H1 (cell line): ENCODE measurements at regions not wholly inside any gene's neighbourhood (a gene's known extent, or its start where the extent isn't known, plus 50 kb on each side); places are given as distances from the start of the nearest gene placed in this dataset.

ENCODE experiments used
- CTCF ChIA-PET: fragments of 300-600 bp; sonication (Branson Sonifier 250); formaldehyde crosslinking; loops from one replicate; lab custom pipeline; 2021; ENCODE audit not compliant: partially characterized antibody; lab: Charles Lee
- POLR2A ChIA-PET: fragments of 300-600 bp; sonication (Branson Sonifier 250); formaldehyde crosslinking; loops from one replicate; lab custom pipeline; 2021; ENCODE audit warnings: inconsistent platforms; ENCODE audit not compliant: partially characterized antibody; lab: Charles Lee
- DNase-seq, 2 experiments: peaks; one replicate each; pipeline versions ENCODE4 v3.0.0 to v3.0.0-alpha.2; 2010 to 2022; ENCODE audit warnings: low spot score in 2 of 2, low read depth in 1 of 2, mixed read lengths in 1 of 2
- FAIRE-seq: peaks from 2 replicates; lab custom pipeline; 2011; peaks lifted over from hg19 to GRCh38; lab: Jason Lieb, UNC
- H2AFZ ChIP-seq: 2 replicates; pipeline ENCODE4 v1.8.1; 2012; ENCODE audit warnings: low read length, inconsistent platforms
- H2AK5ac ChIP-seq: 2 replicates; pipeline ENCODE4 v1.6.1; 2013; ENCODE audit warnings: low read depth, low read length
- H2BK120ac ChIP-seq: replicated peaks from 2 replicates; pipeline ENCODE3; 2013; ENCODE audit warnings: low read depth, low read length, inconsistent platforms
- H2BK12ac ChIP-seq: 2 replicates; pipeline ENCODE4 v1.6.1; 2013; ENCODE audit warnings: low read depth, low read length
- H2BK15ac ChIP-seq: 2 replicates; pipeline ENCODE4 v1.6.1; 2013; ENCODE audit warnings: low read length
- H2BK20ac ChIP-seq: 2 replicates; pipeline ENCODE4 v1.6.1; 2013; ENCODE audit warnings: low read length
- H2BK5ac ChIP-seq: 2 replicates; pipeline ENCODE4 v1.6.1; 2013; ENCODE audit warnings: low read depth, low read length
- H3K14ac ChIP-seq: 2 replicates; pipeline ENCODE4 v1.6.1; 2013; ENCODE audit warnings: inconsistent platforms; ENCODE audit not compliant: insufficient read length
- H3K18ac ChIP-seq: 2 replicates; pipeline ENCODE4 v1.6.1; 2013; ENCODE audit warnings: low read length; ENCODE audit errors: extremely low read depth
- H3K23ac ChIP-seq: 2 replicates; pipeline ENCODE4 v1.6.1; 2013; ENCODE audit warnings: inconsistent platforms; ENCODE audit not compliant: insufficient read length
- H3K23me2 ChIP-seq: 2 replicates; pipeline ENCODE4 v1.6.1; 2013; ENCODE audit warnings: low read depth, low read length
- H3K27ac ChIP-seq: 2 replicates; pipeline ENCODE4 v1.6.1; 2011; ENCODE audit warnings: low read depth, low read length, inconsistent platforms
- H3K27me3 ChIP-seq, 4 experiments: replicated peaks in 1 of 4; 1 replicate in 1 of 4; 2 replicates in 3 of 4; pipeline versions ENCODE4 v1.6.1 to v1.8.1; 2011 to 2013; ENCODE audit warnings: low read length in 3 of 4, mild to moderate bottlenecking in 3 of 4, inconsistent platforms in 2 of 4, mixed read lengths in 2 of 4, moderate library complexity in 1 of 4; ENCODE audit not compliant: control insufficient read depth in 3 of 4, insufficient read depth in 3 of 4; ENCODE audit errors: extremely low read depth in 1 of 4
- H3K36me3 ChIP-seq, 4 experiments: 2 replicates each; pipeline versions ENCODE4 v1.6.1 to v1.8.1; 2011 to 2013; ENCODE audit warnings: mild to moderate bottlenecking in 4 of 4, low read length in 3 of 4, moderate library complexity in 2 of 4, control low read depth in 1 of 4, inconsistent platforms in 1 of 4; ENCODE audit not compliant: insufficient read depth in 4 of 4, control insufficient read depth in 2 of 4
- H3K4ac ChIP-seq: replicated peaks from 2 replicates; pipeline ENCODE3; 2013; ENCODE audit warnings: low read length, low read depth, mixed read lengths, inconsistent platforms; ENCODE audit not compliant: insufficient read length
- H3K4me1 ChIP-seq, 4 experiments: replicated peaks in 1 of 4; 1 replicate in 1 of 4; 2 replicates in 3 of 4; pipeline versions ENCODE4 v1.6.1 to v1.8.1; 2011 to 2013; ENCODE audit warnings: low read length in 3 of 4, inconsistent platforms in 2 of 4, mixed read lengths in 1 of 4; ENCODE audit not compliant: insufficient read depth in 4 of 4, control insufficient read depth in 3 of 4
- H3K4me2 ChIP-seq, 2 experiments: 2 replicates each; pipeline versions ENCODE4 v1.6.1 to v1.8.1; 2011 to 2013; ENCODE audit warnings: low read depth in 2 of 2, low read length in 2 of 2, control low read depth in 1 of 2, inconsistent platforms in 1 of 2, mild to moderate bottlenecking in 1 of 2; ENCODE audit not compliant: insufficient read depth in 1 of 2
- H3K4me3 ChIP-seq, 4 experiments: fragments of 200-600, 300-600 bp in 1 of 4; sonication (generic), shearing (Covaris generic), sonication (Bioruptor Twin) in 1 of 4; 2 replicates each; pipeline versions ENCODE4 v1.5.1 to v1.8.1; 2011 to 2016; ENCODE audit warnings: low read length in 4 of 4, low read depth in 3 of 4, control low read depth in 2 of 4, inconsistent platforms in 2 of 4, mild to moderate bottlenecking in 2 of 4, mixed read lengths in 1 of 4, moderate library complexity in 1 of 4; ENCODE audit not compliant: insufficient read depth in 2 of 4; ENCODE audit errors: extremely low read depth in 1 of 4
- H3K56ac ChIP-seq: replicated peaks from 2 replicates; pipeline ENCODE3; 2013; ENCODE audit warnings: low read depth, mild to moderate bottlenecking, mixed read lengths, low read length, inconsistent platforms; ENCODE audit not compliant: insufficient read length
- H3K79me1 ChIP-seq: 2 replicates; pipeline ENCODE4 v1.6.1; 2013; ENCODE audit warnings: low read depth, low read length, control low read depth
- H3K79me2 ChIP-seq, 2 experiments: 2 replicates each; pipeline versions ENCODE4 v1.6.1 to v1.8.1; 2012 to 2013; ENCODE audit warnings: low read length in 2 of 2, mild to moderate bottlenecking in 2 of 2, inconsistent platforms in 1 of 2; ENCODE audit not compliant: insufficient read depth in 2 of 2, control insufficient read depth in 1 of 2
- H3K9ac ChIP-seq, 4 experiments: replicated peaks in 1 of 4; 1 replicate in 1 of 4; 2 replicates in 3 of 4; pipeline versions ENCODE4 v1.6.1 to v1.8.1; 2011 to 2013; ENCODE audit warnings: low read depth in 3 of 4, low read length in 3 of 4, control low read depth in 2 of 4, mild to moderate bottlenecking in 2 of 4, moderate library complexity in 2 of 4, inconsistent platforms in 1 of 4; ENCODE audit errors: extremely low read depth in 1 of 4
- H3K9me3 ChIP-seq, 2 experiments: 2 replicates each; pipeline versions ENCODE4 v1.6.1 to v1.8.1; 2012 to 2013; ENCODE audit warnings: mild to moderate bottlenecking in 2 of 2, moderate library complexity in 2 of 2, control low read depth in 1 of 2, inconsistent platforms in 1 of 2, low read depth in 1 of 2, low read length in 1 of 2, mixed read lengths in 1 of 2; ENCODE audit not compliant: insufficient read depth in 2 of 2
- H4K20me1 ChIP-seq, 2 experiments: replicated peaks in 1 of 2; 2 replicates each; pipeline versions ENCODE3 to v1.8.1; 2011 to 2013; ENCODE audit warnings: inconsistent platforms in 2 of 2, low read length in 2 of 2, mild to moderate bottlenecking in 1 of 2; ENCODE audit not compliant: insufficient read depth in 2 of 2, control insufficient read depth in 1 of 2
- H4K5ac ChIP-seq: 2 replicates; pipeline ENCODE4 v1.6.1; 2013; ENCODE audit warnings: low read length, low read depth, mixed read lengths, inconsistent platforms; ENCODE audit not compliant: insufficient read length
- H4K8ac ChIP-seq: 2 replicates; pipeline ENCODE4 v1.8.0; 2013; ENCODE audit warnings: mild to moderate bottlenecking, moderate library complexity, low read length, inconsistent platforms; ENCODE audit not compliant: insufficient read depth; ENCODE audit errors: extremely low read depth
- H4K91ac ChIP-seq: replicated peaks from 2 replicates; pipeline ENCODE3; 2013; ENCODE audit warnings: low read length, mixed read lengths, inconsistent platforms; ENCODE audit not compliant: insufficient read length
- ATF2 ChIP-seq: IDR thresholded peaks from 2 replicates; pipeline ENCODE4 v1.6.1; 2012; ENCODE audit warnings: low read length, inconsistent platforms
- BACH1 ChIP-seq: IDR thresholded peaks from 2 replicates; pipeline ENCODE4 v1.6.1; 2012; ENCODE audit warnings: low read length, improper control_type of control experiment
- HDAC6 ChIP-seq: IDR thresholded peaks from one replicate; pipeline ENCODE4 v1.7.1; 2012; ENCODE audit warnings: low read depth, mild to moderate bottlenecking, inconsistent platforms, low read length, moderate library complexity
- KDM4A ChIP-seq: IDR thresholded peaks from one replicate; pipeline ENCODE4 v1.7.1; 2012; ENCODE audit warnings: low read depth, mild to moderate bottlenecking, moderate library complexity, low read length, inconsistent platforms; ENCODE audit not compliant: severe bottlenecking
- MAFK ChIP-seq: IDR thresholded peaks from 2 replicates; pipeline ENCODE4 v1.6.1; 2012; ENCODE audit warnings: low read depth, mild to moderate bottlenecking, improper control_type of control experiment, low read length
- NANOG ChIP-seq: IDR thresholded peaks from 2 replicates; pipeline ENCODE4 v1.6.1; 2011; ENCODE audit warnings: low read length, low read depth, mild to moderate bottlenecking, inconsistent platforms; ENCODE audit not compliant: insufficient read depth, poor library complexity, severe bottlenecking
- RFX5 ChIP-seq: IDR thresholded peaks from 2 replicates; pipeline ENCODE4 v1.6.1; 2011; ENCODE audit warnings: low read depth, low read length, improper control_type of control experiment, borderline replicate concordance
- SP2 ChIP-seq: IDR thresholded peaks from 2 replicates; pipeline ENCODE4 v1.6.1; 2012; ENCODE audit warnings: mild to moderate bottlenecking, low read length, inconsistent platforms
- SRF ChIP-seq: IDR thresholded peaks from 2 replicates; pipeline ENCODE4 v1.6.1; 2011; ENCODE audit warnings: mild to moderate bottlenecking, low read depth, low read length, moderate library complexity
- WGBS, 2 experiments: shearing (Covaris generic) in 1 of 2; methylation state at CpG; one replicate each; pipeline versions ENCODE4 v1.1.6 to v1.1.7; 2013 to 2015; ENCODE audit warnings: low lambda C conversion rate in 2 of 2, mixed read lengths in 2 of 2, inconsistent platforms in 1 of 2, low coverage in 1 of 2, missing lambda C conversion rate in 1 of 2; ENCODE audit not compliant: insufficient replicate concordance in 2 of 2, insufficient coverage in 1 of 2, insufficient read length in 1 of 2; ENCODE audit errors: extremely low coverage in 1 of 2, missing lambda C conversion rate in 1 of 2; 5-methylcytosine and 5-hydroxymethylcytosine counted together

GRCh38 chr12:20055856-20056255, 312.5 kb upstream of the PDE3A start:
- CTCF ChIA-PET: no interaction called here
- Histone ChIP-seq H2BK20ac (no peak overlapping the region), H3K9me3 (no peaks in the 10 kb centered on the region), H2AFZ (no peak overlapping the region), H2BK12ac (no peak overlapping the region), H3K23me2 (peaks cover 2% of the 10 kb centered on the region; the same call in 1 of the 2 replicates), H3K79me2 (no peaks in the 10 kb centered on the region), H4K8ac (no peak overlapping the region), H2BK5ac (no peak overlapping the region), H4K20me1 (no peaks in the 10 kb centered on the region), H3K18ac (no peak overlapping the region), H3K4me3 (no peak overlapping the region), H3K4me1 (no peaks in the 10 kb centered on the region), H2BK120ac (no peak overlapping the region), H3K23ac (no peak overlapping the region)
- DNase-seq: no peak
- TF ChIP-seq HDAC6 (no peak), SP2 (no peak), RFX5 (no peak), NANOG (no peak), MAFK (no peak), SRF (no peak), ATF2 (no peak), BACH1 (no peak), KDM4A (no peak)
- TF ChIP-seq, all 59 proteins: peak for 0
- POLR2A ChIA-PET: no interaction called here
- Histone ChIP-seq H3K9ac (no peak overlapping the region), H3K27me3 (no peaks in the 10 kb centered on the region), H3K14ac (no peak overlapping the region), H2AK5ac (no peak overlapping the region), H3K4me2 (no peak overlapping the region), H4K5ac (no peak overlapping the region), H3K56ac (no peak overlapping the region), H2BK15ac (no peak overlapping the region), H3K36me3 (no peaks in the 10 kb centered on the region), H3K27ac (no peak overlapping the region), H4K91ac (no peak overlapping the region), H3K4ac (no peak overlapping the region), H3K79me1 (no peaks in the 10 kb centered on the region)
- WGBS, 2 experiments: 63% methylated on average over 3 of the region's 3 CpGs; no CpG with 5 or more reads in 1 of the 2 experiments
- FAIRE-seq: no peak
